ENCODE measurements at regions not wholly inside any gene's neighbourhood (a gene's known extent, or its start where the extent isn't known, plus 50 kb on each side); places are given as distances from the start of the nearest gene placed in this dataset.

GRCh38 chr1:2861988-2862813 is 60.7 kb upstream of the TTC34 start:
- Histone ChIP-seq H3K4me3 (no peak overlapping the region), H3K27ac (no peak overlapping the region)
- no peak for DNase-seq (ENCODE audit: low spot score)
- no peak for TF ChIP-seq CTCF (IDR thresholded peaks at IDR 0.05)

- no peak overlapping the region for H3K27ac ChIP-seq
- TF ChIP-seq CTCF (IDR thresholded peaks at IDR 0.05): no peak
- no peak for DNase-seq (ENCODE audit: low spot score)
- H3K4me3 ChIP-seq: no peak overlapping the region
Measured at GRCh38 chr1:2862814-2863647, 61.5 kb upstream of the TTC34 start.

DNA sequence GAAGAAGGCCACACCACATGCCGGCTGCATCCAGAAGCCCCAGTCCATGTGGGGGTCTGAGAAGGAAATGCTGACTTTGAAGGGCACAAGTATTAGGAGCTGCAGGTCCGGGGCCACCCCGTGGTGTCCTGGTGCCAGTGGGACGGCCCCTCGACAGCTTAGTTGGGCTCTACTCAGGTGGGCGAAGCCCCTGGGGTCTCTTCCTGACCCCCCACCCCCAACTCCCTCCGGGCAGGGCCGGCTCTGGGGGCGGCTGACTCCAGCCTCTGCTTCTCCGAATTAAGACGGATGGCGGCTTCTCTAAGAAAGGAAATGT is 62.1 kb upstream of the TTC34 start:
- H3K27ac ChIP-seq: no peak overlapping the region
- no peak for TF ChIP-seq CTCF (IDR thresholded peaks at IDR 0.05)
- H3K4me3 ChIP-seq: no peak overlapping the region
- no peak for DNase-seq (ENCODE audit: low spot score)

DNA sequence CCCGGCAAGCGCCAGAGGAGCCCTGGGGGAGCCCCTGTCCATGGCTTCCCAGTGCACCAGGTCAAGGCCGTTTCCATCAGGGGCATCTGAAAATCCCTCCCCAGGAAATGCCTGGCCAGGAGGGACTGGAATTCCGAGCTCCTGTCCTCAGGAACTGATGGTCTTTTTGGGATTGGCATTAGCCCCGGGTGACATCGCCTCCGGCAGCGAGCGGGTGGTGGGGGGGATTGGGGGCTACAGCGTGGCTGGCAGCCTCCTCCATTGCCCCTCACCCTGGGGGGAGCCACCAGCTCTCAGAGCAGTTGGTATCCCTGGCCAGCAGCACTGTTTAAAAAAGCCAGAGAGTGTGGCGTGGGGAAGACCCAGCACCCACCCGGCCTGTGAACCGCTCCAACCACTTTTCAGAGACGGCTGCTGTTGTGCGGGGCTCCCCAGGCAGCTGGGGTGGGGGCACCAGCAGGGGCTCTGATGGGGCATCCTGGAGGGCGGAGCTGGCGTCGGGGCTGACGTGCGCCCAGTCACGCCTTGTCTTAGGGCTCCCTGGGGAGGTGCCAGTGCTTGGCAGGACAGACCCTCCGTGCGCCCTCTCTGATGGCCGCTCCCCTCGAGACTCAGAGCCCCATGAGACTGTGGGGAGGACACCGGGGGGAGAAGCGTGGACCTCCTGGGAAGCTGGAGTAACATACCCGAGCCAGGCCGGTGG is 62.9 kb upstream of the TTC34 start:
- no peak overlapping the region for H3K4me3 ChIP-seq
- no peak overlapping the region for H3K27ac ChIP-seq
- TF ChIP-seq CTCF (IDR thresholded peaks at IDR 0.05): no peak
- no peak for DNase-seq (ENCODE audit: low spot score)

- no peak for DNase-seq (ENCODE audit: low spot score)
- Histone ChIP-seq H3K4me3 (no peak overlapping the region), H3K27ac (no peak overlapping the region)
- no peak for TF ChIP-seq CTCF (IDR thresholded peaks at IDR 0.05)
Measured at GRCh38 chr1:2865000-2865399, 63.5 kb upstream of the TTC34 start.

GRCh38 chr1:2865571-2866421 is 64.3 kb upstream of the TTC34 start:
- no peak for DNase-seq (ENCODE audit: low spot score)
- Histone ChIP-seq H3K27ac (no peak overlapping the region), H3K4me3 (no peak overlapping the region)
- TF ChIP-seq CTCF (IDR thresholded peaks at IDR 0.05): no peak
